NB4 (cell line): ENCODE measurements at regions not wholly inside any gene's neighbourhood (a gene's known extent, or its start where the extent isn't known, plus 50 kb on each side); places are given as distances from the start of the nearest gene placed in this dataset.

Experiments
- MYC ChIP-seq: IDR thresholded peaks from 2 replicates; pipeline ENCODE4 v1.6.1; 2011; ENCODE audit warnings: low read depth, low read length
- POLR2A ChIP-seq: IDR thresholded peaks from 2 replicates; pipeline ENCODE4 v1.6.1; 2011; ENCODE audit warnings: mild to moderate bottlenecking; ENCODE audit not compliant: insufficient read length; ENCODE audit errors: extremely low read depth
- TF ChIP-seq, protein P1 (sequence below): IDR thresholded peaks from one replicate; pipeline ENCODE4 v1.5.1; 2012; ENCODE audit warnings: low read depth, low read length
- TF ChIP-seq, protein P2 (sequence below): IDR thresholded peaks from 2 replicates; pipeline ENCODE4 v1.6.1; 2011; ENCODE audit warnings: low read depth, low read length

- TF ChIP-seq POLR2A (no peak), MYC (no peak)
- TF ChIP-seq, protein P1, sequence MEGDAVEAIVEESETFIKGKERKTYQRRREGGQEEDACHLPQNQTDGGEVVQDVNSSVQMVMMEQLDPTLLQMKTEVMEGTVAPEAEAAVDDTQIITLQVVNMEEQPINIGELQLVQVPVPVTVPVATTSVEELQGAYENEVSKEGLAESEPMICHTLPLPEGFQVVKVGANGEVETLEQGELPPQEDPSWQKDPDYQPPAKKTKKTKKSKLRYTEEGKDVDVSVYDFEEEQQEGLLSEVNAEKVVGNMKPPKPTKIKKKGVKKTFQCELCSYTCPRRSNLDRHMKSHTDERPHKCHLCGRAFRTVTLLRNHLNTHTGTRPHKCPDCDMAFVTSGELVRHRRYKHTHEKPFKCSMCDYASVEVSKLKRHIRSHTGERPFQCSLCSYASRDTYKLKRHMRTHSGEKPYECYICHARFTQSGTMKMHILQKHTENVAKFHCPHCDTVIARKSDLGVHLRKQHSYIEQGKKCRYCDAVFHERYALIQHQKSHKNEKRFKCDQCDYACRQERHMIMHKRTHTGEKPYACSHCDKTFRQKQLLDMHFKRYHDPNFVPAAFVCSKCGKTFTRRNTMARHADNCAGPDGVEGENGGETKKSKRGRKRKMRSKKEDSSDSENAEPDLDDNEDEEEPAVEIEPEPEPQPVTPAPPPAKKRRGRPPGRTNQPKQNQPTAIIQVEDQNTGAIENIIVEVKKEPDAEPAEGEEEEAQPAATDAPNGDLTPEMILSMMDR: no peak
- TF ChIP-seq, protein P2, sequence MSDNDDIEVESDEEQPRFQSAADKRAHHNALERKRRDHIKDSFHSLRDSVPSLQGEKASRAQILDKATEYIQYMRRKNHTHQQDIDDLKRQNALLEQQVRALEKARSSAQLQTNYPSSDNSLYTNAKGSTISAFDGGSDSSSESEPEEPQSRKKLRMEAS: no peak
Measured at GRCh38 chr10:100636848-100637553, 101.3 kb downstream of the HIF1AN start.
